DND-41 (cell line): ENCODE measurements at regions not wholly inside any gene's neighbourhood (a gene's known extent, or its start where the extent isn't known, plus 50 kb on each side); places are given as distances from the start of the nearest gene placed in this dataset.

Experiments
- CTCF ChIP-seq: IDR thresholded peaks from 2 replicates; pipeline ENCODE4 v1.5.1; 2012; ENCODE audit warnings: borderline replicate concordance, low read length, moderate library complexity, mild to moderate bottlenecking; ENCODE audit not compliant: poor library complexity, severe bottlenecking; ENCODE audit errors: extremely low read depth
- EZH2 ChIP-seq: IDR thresholded peaks from 3 replicates; pipeline ENCODE4 v1.6.1; 2012; ENCODE audit warnings: borderline replicate concordance, low read depth, mild to moderate bottlenecking, moderate library complexity, low read length, inconsistent platforms; ENCODE audit not compliant: severe bottlenecking

DNA sequence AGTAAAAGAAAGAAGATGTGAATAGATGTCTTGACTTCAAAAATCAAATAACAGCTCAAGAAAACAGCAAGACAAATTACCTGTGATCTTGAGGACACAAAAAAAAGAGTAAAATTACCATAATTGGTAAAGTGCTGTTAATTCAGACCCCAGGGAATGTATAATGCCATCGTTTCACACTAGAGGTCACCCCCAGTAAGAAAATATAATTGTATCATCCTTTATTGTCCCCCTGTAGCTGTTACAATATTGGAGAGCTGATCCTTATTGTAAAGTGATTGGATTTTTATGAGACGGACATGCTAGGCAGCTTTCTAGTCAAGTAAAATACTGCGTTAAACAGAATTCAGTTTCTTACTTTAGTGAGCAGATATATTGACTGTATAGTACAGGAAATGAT is 377.0 kb downstream of the TLE1 start:
- TF ChIP-seq CTCF (peak; percentile 13), EZH2 (no peak)
